GM19372 (cell line): ENCODE measurements at regions not wholly inside any gene's neighbourhood (a gene's known extent, or its start where the extent isn't known, plus 50 kb on each side); places are given as distances from the start of the nearest gene placed in this dataset.

Experiments used
- ATAC-seq: cut with Tn5 transposase; IDR thresholded peaks from one replicate; pipeline ENCODE4 v1.9.1; 2021; ENCODE audit warnings: mild to moderate bottlenecking, low read depth, moderate library complexity; ENCODE audit not compliant: unreplicated experiment

DNA sequence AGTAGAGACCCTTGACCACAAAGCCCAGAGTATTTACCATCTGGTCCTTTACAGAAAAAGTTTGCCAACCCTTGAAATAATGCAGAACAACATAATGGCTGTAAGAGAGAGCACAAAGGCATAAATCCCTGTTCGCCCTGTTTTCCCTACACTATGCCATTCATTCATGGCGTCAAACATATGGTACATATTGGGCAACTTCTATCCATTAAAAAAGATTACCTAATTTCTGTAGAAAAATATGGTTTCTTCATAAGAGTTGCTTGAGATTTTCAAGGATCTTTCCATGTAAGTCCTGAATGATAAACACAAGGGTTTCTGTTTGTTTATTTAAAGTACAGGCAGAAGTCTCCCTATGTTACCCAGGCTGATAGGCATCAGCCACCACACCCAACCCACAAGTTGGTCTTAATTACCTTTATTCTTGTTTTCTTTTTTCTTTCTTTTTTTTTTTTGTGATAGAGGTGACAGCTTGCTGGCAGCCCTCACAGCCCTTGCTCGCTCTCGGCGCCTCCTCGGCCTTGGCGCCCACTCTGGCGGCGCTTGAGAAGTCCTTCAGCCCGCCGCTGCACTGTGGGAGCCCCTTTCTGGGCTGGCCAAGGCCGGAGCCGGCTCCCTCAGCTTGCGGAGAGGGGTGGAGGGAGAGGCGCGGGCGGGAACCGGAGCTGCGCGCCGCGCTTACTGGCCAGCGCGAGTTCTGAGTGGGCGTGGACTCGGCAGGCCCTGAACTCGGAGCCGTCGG lies 68.3 kb upstream of the NR5A2 start:
- no peak for ATAC-seq

DNA sequence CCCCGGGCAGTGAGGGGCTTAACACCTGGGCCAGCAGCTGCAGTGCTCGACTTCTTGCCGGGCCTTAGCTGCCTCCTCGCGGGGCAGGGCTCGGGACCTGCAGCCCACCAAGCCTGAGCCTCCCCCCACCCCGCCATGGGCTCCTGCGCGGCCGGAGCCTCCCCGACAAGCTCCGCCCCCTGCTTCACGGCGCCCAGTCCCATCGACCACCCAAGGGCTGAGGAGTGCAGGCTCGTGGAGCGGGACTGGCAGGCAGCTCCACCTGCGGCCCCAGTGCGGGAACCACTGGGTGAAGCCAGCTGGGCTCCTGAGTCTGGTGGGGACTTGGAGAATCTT lies 67.8 kb upstream of the NR5A2 start:
- no peak for ATAC-seq

DNA sequence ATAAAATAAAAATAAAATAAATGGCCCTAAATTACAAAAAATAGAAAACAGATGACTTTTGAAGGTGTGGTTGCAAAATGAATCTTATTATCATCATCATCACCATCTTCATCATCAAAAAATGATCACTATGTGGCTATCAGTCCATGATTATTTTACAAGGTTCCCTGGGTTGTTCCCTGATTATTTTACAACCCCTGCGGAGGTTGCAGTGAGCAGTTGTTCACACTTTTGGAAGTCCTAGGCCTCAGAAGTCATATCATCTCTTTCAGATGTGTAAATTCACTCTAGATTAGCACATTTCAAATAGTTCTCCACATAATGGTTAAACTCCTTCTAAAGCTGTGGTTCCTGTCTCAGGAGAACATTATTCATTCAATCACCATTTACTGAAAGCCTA lies 57.4 kb upstream of the NR5A2 start:
- ATAC-seq: no peak

DNA sequence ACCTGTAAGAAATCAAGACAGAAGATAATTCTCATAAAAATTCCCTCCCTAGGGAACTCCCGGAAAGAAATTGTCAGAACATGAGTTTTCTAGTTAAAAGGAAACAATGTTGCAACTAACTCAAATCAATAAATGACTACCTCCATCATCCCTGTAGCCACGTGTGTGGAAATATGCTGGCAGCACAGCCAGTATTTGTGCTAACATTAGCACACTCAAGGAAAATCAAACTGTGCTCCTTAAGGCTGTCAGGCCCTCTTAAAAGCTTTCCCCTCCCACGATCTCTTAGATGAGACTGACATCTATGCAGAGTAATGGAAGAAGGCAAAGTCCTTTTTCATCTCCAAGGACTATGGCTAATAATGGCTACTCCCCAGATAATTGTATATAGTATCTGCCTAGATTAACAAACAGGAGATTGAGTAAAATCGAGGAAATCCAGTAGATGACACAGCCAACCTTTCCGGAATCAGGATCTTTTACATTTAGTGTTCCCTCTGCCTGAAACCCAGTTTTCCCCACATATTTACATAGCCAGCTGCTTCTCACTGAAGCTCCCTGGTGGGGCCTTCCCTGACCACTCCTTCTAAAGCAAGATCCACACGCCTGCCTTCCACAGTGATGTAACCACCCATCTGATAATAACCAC lies 50.9 kb upstream of the NR5A2 start:
- ATAC-seq: no peak
